ENCODE measurements at regions not wholly inside any gene's neighbourhood (a gene's known extent, or its start where the extent isn't known, plus 50 kb on each side); places are given as distances from the start of the nearest gene placed in this dataset.
A peak's percentile ranks its signal among the peaks of the same experiment; 100 is the strongest.

GRCh38 chr6:90397929-90398674 is 101.5 kb upstream of the BACH2 start:
- H2AFZ ChIP-seq (ENCODE audit: low read length): 0 out of 2 replicates have a peak overlapping the region, but pooled peaks have one; percentile 22
- no peaks in the 10 kb centered on the region for H4K20me1 ChIP-seq (ENCODE audit: insufficient read depth, low read length)
- peak overlapping the region; percentile 56 for H3K9ac ChIP-seq (ENCODE audit: low read length)
- peak overlapping the region; percentile 58 for H3K4me2 ChIP-seq (ENCODE audit: low read length)
- TF ChIP-seq, protein P1, sequence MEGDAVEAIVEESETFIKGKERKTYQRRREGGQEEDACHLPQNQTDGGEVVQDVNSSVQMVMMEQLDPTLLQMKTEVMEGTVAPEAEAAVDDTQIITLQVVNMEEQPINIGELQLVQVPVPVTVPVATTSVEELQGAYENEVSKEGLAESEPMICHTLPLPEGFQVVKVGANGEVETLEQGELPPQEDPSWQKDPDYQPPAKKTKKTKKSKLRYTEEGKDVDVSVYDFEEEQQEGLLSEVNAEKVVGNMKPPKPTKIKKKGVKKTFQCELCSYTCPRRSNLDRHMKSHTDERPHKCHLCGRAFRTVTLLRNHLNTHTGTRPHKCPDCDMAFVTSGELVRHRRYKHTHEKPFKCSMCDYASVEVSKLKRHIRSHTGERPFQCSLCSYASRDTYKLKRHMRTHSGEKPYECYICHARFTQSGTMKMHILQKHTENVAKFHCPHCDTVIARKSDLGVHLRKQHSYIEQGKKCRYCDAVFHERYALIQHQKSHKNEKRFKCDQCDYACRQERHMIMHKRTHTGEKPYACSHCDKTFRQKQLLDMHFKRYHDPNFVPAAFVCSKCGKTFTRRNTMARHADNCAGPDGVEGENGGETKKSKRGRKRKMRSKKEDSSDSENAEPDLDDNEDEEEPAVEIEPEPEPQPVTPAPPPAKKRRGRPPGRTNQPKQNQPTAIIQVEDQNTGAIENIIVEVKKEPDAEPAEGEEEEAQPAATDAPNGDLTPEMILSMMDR (IDR thresholded peaks at IDR 0.05; ENCODE audit: low read length): no peak
- TF ChIP-seq EZH2 (IDR thresholded peaks at IDR 0.05; ENCODE audit: borderline replicate concordance, low read length): no peak
- 0 out of 2 replicates have a peak, but pooled peaks cover 4% of the 10 kb centered on the region for H3F3A ChIP-seq (ENCODE audit: insufficient read depth, low read length)
- H3K4me1 ChIP-seq (ENCODE audit: insufficient read depth, low read length, severe bottlenecking): peaks cover 79% of the 10 kb centered on the region
- H3K27me3 ChIP-seq (ENCODE audit: insufficient read depth, low read length): no peaks in the 10 kb centered on the region
- no peaks in the 10 kb centered on the region for H3K79me2 ChIP-seq (ENCODE audit: insufficient read depth, low read length)
- H3K9me3 ChIP-seq (ENCODE audit: low read length): no peaks in the 10 kb centered on the region
- H3K9me2 ChIP-seq (ENCODE audit: low read depth, low read length): no peaks in the 10 kb centered on the region
- H3K27ac ChIP-seq (ENCODE audit: low read depth, low read length, poor library complexity, severe bottlenecking): peak overlapping the region; percentile 73
- H3K36me3 ChIP-seq (ENCODE audit: insufficient read depth, low read length): no peaks in the 10 kb centered on the region
- H3K4me3 ChIP-seq (ENCODE audit: low read depth, low read length, poor library complexity, severe bottlenecking): peak overlapping the region; percentile 21

- Histone ChIP-seq H2AFZ (ENCODE audit: low read length) (no peak overlapping the region), H3K9me2 (ENCODE audit: low read depth, low read length) (no peaks in the 10 kb centered on the region), H3K4me3 (ENCODE audit: low read depth, low read length, poor library complexity, severe bottlenecking) (no peak overlapping the region), H3F3A (ENCODE audit: insufficient read depth, low read length) (0 out of 2 replicates have a peak, but pooled peaks cover 4% of the 10 kb centered on the region), H3K79me2 (ENCODE audit: insufficient read depth, low read length) (no peaks in the 10 kb centered on the region), H4K20me1 (ENCODE audit: insufficient read depth, low read length) (no peaks in the 10 kb centered on the region), H3K27me3 (ENCODE audit: insufficient read depth, low read length) (no peaks in the 10 kb centered on the region), H3K27ac (ENCODE audit: low read depth, low read length, poor library complexity, severe bottlenecking) (peak overlapping the region; percentile 73), H3K4me1 (ENCODE audit: insufficient read depth, low read length, severe bottlenecking) (peaks cover 80% of the 10 kb centered on the region), H3K36me3 (ENCODE audit: insufficient read depth, low read length) (no peaks in the 10 kb centered on the region), H3K9ac (ENCODE audit: low read length) (peak overlapping the region; percentile 56), H3K4me2 (ENCODE audit: low read length) (peak overlapping the region; percentile 58; the same call in 1 of the 2 replicates), H3K9me3 (ENCODE audit: low read length) (no peaks in the 10 kb centered on the region)
- TF ChIP-seq, protein P1 (IDR thresholded peaks at IDR 0.05; ENCODE audit: low read length): no peak
- TF ChIP-seq EZH2 (IDR thresholded peaks at IDR 0.05; ENCODE audit: borderline replicate concordance, low read length): no peak
Observed at GRCh38 chr6:90397047-90397446, 100.4 kb upstream of the BACH2 start.

- Histone ChIP-seq H3K9ac (ENCODE audit: low read length) (peak overlapping the region; percentile 34; the same call in 1 of the 2 replicates), H3K36me3 (ENCODE audit: insufficient read depth, low read length) (no peaks in the 10 kb centered on the region; the same call in 1 of the 2 replicates), H3K9me2 (ENCODE audit: low read depth, low read length) (no peaks in the 10 kb centered on the region), H3K4me1 (ENCODE audit: insufficient read depth, low read length, severe bottlenecking) (peaks cover 80% of the 10 kb centered on the region), H3K27me3 (ENCODE audit: insufficient read depth, low read length) (no peaks in the 10 kb centered on the region), H3K9me3 (ENCODE audit: low read length) (no peaks in the 10 kb centered on the region), H3F3A (ENCODE audit: insufficient read depth, low read length) (0 out of 2 replicates have a peak, but pooled peaks cover 4% of the 10 kb centered on the region), H3K4me3 (ENCODE audit: low read depth, low read length, poor library complexity, severe bottlenecking) (peak overlapping the region; percentile 16), H3K4me2 (ENCODE audit: low read length) (peak overlapping the region; percentile 61), H2AFZ (ENCODE audit: low read length) (no peak overlapping the region), H4K20me1 (ENCODE audit: insufficient read depth, low read length) (no peaks in the 10 kb centered on the region), H3K27ac (ENCODE audit: low read depth, low read length, poor library complexity, severe bottlenecking) (peak overlapping the region; percentile 88), H3K79me2 (ENCODE audit: insufficient read depth, low read length) (no peaks in the 10 kb centered on the region)
- TF ChIP-seq, protein P1 (IDR thresholded peaks at IDR 0.05; ENCODE audit: low read length): peak; percentile 88
- TF ChIP-seq EZH2 (IDR thresholded peaks at IDR 0.05; ENCODE audit: borderline replicate concordance, low read length): no peak
Observed at GRCh38 chr6:90393232-90393884, 96.7 kb upstream of the BACH2 start.
